WTC11 (cell line): ENCODE measurements at regions not wholly inside any gene's neighbourhood (a gene's known extent, or its start where the extent isn't known, plus 50 kb on each side); places are given as distances from the start of the nearest gene placed in this dataset.

Experiments used
- CTCF ChIP-seq: fragments of 200-600 bp; IDR thresholded peaks from 2 replicates; pipeline ENCODE4 v1.8.0; 2022; ENCODE audit warnings: antibody characterized with exemption
- ETV6 ChIP-seq: sonication (generic); formaldehyde crosslinking; IDR thresholded peaks from 2 replicates; pipeline ENCODE4 v1.8.1; 2022; ENCODE audit warnings: mild to moderate bottlenecking, missing genetic modification reagents

GRCh38 chr9:107999011-107999410 is 509.4 kb upstream of the KLF4 start:
- TF ChIP-seq ETV6 (CRISPR knock-in tag) (no peak), CTCF (no peak)
